Stimulated activated CD4-positive, alpha-beta T cell treated with anti-CD3 and anti-CD28 coated beads, Interleukin-1b, Interleukin-23, amount 100 ng/mL, for 1 hour (primary cell): ENCODE measurements at regions not wholly inside any gene's neighbourhood (a gene's known extent, or its start where the extent isn't known, plus 50 kb on each side); places are given as distances from the start of the nearest gene placed in this dataset.
"Not testable (repeated sequence)": the region's sequence is repeated elsewhere in the genome, so short reads cannot be mapped to it uniquely, and the experiment has no call there.

ENCODE experiments used
- DNase-seq, 2 donors: peaks; one replicate each; pipeline ENCODE4 v3.0.0-alpha.2; 2020; ENCODE audit warnings: low read depth in 2 of 2

- DNase-seq = no peak
Observed at GRCh38 chr14:71776471-71777360, 155.5 kb upstream of the RGS6 start.

DNA sequence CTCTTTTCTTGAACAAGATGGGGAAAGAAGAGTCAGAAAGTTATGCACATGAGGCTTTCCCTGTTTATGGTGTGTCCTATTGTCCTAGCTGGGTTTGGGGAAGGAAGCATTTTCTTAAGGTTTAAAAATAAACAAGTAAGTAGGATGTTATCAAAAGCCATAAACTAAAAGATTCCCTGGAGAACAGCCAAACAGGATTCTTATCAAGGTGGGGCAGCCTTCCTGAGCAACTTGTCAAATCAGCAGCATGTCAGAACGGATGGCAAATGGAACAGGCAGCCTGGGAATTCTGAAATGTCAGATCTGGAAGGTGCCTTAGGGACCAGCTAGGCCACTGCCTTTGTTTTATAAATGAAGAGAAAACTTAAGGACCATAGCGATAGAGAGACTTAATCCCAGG lies 152.2 kb upstream of the RGS6 start:
- DNase-seq = no peak

DNA sequence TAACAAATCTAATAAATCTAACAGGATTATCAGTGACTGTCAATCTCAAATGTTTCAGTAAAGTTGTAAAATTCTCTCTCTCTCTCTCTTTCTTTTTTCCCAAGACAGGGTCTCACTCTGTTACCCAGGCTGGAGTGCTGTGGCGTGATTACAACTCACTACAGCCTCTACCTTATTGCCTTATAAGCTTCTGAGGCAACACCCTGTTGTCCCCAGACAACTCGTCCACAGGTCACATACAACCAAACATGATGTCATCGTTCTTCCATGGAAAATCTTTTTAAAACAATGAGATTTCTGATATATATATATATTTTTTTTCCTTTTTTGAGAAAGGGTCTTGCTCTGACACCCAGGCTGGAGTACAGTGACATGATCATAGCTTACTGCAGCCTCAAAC lies 151.4 kb upstream of the RGS6 start:
- no peak for DNase-seq

- no peak for DNase-seq
Observed at GRCh38 chr14:71783088-71783487, 149.1 kb upstream of the RGS6 start.

DNA sequence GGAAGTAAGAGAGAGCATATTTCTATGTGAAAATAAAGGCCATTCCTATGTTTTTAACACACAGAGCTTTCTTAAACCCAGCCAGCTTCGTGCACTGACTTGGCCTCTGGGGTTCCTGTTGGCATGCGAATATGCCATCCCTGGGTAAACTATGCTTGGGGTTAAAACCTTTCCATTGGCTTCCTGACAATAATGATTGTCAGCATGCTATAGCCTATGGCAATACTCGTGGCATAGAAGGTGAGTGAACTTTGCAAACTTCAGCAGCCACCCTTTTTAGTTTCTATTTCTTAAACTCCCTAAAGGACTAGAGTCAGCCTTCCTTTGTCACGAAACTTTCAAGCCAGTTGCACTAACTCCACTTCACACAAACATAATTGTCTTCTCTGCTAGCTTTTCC lies 148.4 kb upstream of the RGS6 start:
- DNase-seq = no peak

GRCh38 chr14:71789005-71789404 lies 143.2 kb upstream of the RGS6 start:
- no peak for DNase-seq

DNA sequence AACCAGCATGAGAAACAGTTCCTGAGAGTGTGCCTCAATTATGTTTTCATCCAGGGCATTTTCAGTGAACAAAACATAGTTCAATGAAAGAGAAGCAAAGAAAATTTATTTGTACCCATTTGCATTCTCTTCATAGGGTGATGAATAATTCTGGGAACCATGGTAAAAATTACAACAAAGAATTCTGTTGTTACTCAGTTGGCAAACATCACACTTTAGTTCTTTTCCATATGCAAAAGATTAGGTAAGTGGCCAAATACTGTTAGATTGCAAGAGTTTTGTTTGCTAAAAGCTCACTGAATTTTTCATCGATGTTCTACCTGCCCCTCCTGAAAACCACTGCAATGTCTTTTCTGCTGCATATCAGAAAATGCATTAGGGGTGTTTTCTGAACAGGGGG lies 132.4 kb upstream of the RGS6 start:
- no peak for DNase-seq

GRCh38 chr14:71800878-71801277 lies 131.4 kb upstream of the RGS6 start:
- no peak for DNase-seq

DNA sequence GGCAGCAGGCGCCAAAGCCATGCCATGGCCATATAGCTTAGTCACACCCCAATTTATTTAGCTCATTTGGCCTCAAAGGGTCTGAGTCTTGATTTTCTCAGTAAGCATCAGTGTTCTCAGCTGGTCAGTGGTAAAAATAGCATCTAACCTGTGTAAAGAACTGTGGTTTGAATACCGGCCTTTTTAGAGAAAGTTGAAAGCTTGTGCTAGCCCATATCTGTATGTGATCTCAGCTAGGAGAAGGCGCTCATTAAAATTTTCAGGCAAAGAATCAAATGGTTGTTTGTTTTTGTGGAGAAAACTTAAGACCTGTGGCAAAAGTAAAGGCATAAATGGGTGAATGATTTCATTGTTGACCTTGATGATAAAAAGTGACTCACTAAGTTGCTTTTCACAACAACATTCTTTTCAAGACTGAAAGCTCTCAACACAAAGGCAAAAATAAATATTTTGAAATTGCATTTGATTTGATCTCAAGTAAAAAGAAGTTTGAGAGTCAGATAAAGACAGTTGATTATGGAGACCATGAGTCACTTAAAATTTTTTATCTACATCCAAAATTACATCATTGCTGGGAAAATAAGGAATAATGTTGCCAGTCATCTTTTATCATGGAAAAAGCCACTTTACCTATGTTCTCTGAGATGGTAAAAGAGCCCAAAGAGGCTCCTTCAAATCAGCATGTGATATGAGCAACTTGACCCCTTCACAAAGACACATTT lies 128.5 kb upstream of the RGS6 start:
- no peak for DNase-seq

- no peak for DNase-seq
Observed at GRCh38 chr14:71804992-71805391, 127.2 kb upstream of the RGS6 start.

DNA sequence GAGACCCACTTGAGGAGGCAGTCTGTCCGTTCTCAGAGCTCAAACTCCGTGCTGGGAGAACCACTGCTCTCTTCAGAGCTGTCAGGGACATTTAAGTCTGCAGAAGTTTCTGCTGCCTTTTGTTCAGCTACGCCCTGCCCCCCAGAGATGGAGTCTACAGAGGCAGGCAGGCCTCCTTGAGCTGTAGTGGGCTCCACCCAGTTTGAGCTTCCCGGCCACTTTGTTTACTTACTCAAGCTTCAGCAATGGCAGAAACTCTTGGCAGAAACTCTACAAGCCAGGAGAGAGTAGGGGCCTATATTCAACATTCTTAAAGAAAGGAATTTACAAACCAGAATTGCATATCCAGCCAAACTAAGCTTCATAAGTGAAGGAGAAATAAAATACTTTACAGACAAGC lies 125.2 kb upstream of the RGS6 start:
- DNase-seq = not testable (repeated sequence)

DNA sequence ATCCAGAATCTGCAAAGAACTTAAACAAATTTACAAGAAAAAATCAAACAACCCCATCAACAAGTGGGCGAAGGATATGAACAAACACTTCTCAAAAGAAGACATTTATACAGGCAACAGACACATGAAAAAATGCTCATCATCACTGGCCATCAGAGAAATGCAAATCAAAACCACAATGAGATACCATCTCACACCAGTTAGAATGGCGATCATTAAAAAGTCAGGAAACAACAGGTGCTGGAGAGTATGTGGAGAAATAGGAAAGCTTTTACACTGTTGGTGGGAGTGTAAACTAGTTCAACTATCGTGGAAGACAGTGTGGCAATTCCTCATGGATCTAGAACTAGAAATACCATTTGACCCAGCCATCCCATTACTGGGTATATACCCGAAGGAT lies 121.4 kb upstream of the RGS6 start:
- DNase-seq = not testable (repeated sequence)

- no peak for DNase-seq
Observed at GRCh38 chr14:71812693-71813092, 119.5 kb upstream of the RGS6 start.

GRCh38 chr14:71815110-71815509 lies 117.1 kb upstream of the RGS6 start:
- DNase-seq = no peak

DNA sequence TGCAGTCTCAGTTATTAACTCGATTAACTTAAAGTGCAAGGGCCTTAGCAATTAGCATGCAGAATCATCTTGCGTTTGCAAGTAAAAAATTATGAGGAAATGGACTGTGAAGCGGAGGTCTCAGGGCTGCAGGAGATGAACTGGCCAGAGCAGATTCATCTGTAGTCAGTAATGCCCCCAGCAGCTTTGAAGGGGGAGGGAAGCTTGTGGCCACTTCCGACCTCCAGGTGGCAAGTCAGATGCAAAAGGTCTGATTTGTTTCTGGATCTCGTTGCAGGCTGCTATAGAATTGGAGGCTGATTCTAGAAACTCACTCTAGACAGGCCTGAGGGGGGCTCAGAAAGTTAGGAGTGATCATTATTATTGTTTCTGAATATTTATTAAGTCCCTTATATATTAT lies 107.4 kb upstream of the RGS6 start:
- no peak for DNase-seq

- DNase-seq = no peak
Observed at GRCh38 chr14:71833476-71833875, 98.8 kb upstream of the RGS6 start.

- no peak for DNase-seq
Observed at GRCh38 chr14:71834284-71835204, 97.7 kb upstream of the RGS6 start.

- DNase-seq = no peak
Observed at GRCh38 chr14:71852181-71852580, 80.0 kb upstream of the RGS6 start.

- peak in 1 of 2 donors; percentile 26 for DNase-seq
Observed at GRCh38 chr14:71855399-71856036, 76.7 kb upstream of the RGS6 start.

DNA sequence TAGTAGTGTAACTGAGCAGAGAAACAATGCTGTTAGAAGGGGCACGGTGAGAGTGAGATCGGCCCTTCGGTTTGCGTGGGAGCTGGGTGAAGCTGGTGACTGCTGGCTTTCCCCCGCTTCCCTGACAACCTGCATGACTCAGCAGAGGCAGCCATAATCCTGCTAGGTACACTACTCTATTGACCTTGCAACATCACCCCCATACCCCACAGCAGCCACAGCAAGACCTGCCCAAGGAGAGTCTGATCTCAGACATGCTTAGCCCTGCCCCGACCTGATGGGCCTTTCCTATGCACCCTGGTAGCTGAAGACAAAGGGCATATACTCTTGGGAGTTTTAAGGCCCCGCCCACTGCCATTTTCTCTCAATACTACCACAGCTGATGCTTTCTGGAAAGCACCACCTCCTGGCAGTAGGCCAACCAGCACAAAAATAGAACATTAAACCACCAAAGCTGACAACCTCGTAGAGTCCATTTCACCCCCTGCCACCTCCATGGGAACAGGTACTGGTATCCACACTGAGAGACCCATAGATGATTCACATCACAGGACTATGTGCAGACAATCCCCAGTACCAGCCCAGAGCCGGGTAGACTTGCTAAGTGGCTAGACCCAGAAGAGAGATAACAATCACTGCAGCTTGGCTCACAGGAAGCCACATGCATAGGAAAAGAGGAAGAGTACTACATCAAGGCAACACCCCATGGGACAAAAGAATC lies 75.9 kb upstream of the RGS6 start:
- DNase-seq = no peak

GRCh38 chr14:71863049-71863448 lies 69.2 kb upstream of the RGS6 start:
- no peak for DNase-seq
